Left colon (tissue), 2 donors: ENCODE measurements at regions not wholly inside any gene's neighbourhood (a gene's known extent, or its start where the extent isn't known, plus 50 kb on each side); places are given as distances from the start of the nearest gene placed in this dataset.

Experiments used
- ATAC-seq: fragments of 200-7000 bp; cut with Tn5 transposase; one replicate; pipeline ENCODE4 v1.9.1; 2020; ENCODE audit warnings: mild to moderate bottlenecking, moderate library complexity
- DNase-seq, 2 donors: peaks; one replicate each; pipeline ENCODE4 v3.0.0-alpha.2; 2020
- intact Hi-C, 2 donors: fragments of 100-400 bp; cut with DNase I in 1 of 2; cut with micrococcal nuclease in 1 of 2; formaldehyde crosslinking; loops; one replicate each; pipeline versions ENCODE4 v1.11.2 to v1.14.0; 2022; cut with DNase I, micrococcal nuclease
- donor health status: DM: no; HTN: no; CAD: no.
- donor health status: DM: yes; HTN: yes; CAD: no.

GRCh38 chr12:124517260-124518050 is 50.0 kb downstream of the NCOR2 start:
- intact Hi-C loops: loop anchor here in 1 of 2 donors (10.0 kb wide), 1 partner anchor 47 kb away; the partner anchor contains the start of gene NCOR2
- peak; percentile 17 for ATAC-seq
- peak; percentile 72 to 78 for DNase-seq

- no peak for ATAC-seq
- intact Hi-C loops: loop anchor here in 1 of 2 donors (10.0 kb wide), 1 partner anchor 48 kb away; the partner anchor contains the start of gene NCOR2
These were observed 50.6 kb downstream of the NCOR2 start for GRCh38 chr12:124516850-124517249.

DNA sequence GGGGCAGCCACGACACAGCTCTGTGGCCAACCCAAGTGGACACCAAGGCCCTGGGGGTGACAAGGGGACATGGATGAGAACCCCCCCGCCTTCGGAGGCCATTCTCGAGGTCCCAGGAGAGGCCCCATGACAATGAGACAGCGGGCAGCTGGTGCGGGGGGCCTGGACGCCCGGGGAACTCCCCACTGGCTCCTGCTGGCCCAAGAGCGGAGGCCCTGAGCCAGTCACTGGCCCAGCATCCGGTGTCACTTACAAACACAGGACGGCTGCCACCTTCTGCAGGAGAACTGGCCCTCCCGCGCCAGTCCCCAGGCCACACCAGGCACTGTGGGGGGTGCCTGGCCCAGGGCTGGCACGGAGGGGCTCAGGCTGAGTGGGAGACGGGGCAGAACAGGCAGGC is 51.4 kb downstream of the NCOR2 start:
- DNase-seq (no peak), ATAC-seq (no peak)
- intact Hi-C loops: loop anchor here in 1 of 2 donors (10.0 kb wide), 1 partner anchor 49 kb away; the partner anchor contains the start of gene NCOR2

More at GRCh38 chr12:124516850-124517249, 50.6 kb downstream of the NCOR2 start:
- DNase-seq: no peak

- intact Hi-C loops: loop anchor here in 1 of 2 donors (10.0 kb wide), 1 partner anchor 50 kb away; the partner anchor contains the start of gene NCOR2
- no peak for ATAC-seq
- DNase-seq: no peak
These were observed 52.1 kb downstream of the NCOR2 start for GRCh38 chr12:124514996-124515932.

GRCh38 chr12:124514145-124514995 is 53.0 kb downstream of the NCOR2 start:
- ATAC-seq (no peak), DNase-seq (no peak)
- intact Hi-C loops: loop anchor here in 1 of 2 donors (10.0 kb wide), 1 partner anchor 50 kb away; the partner anchor contains the start of gene NCOR2

GRCh38 chr12:124513297-124513867 is 54.0 kb downstream of the NCOR2 start:
- no peak for ATAC-seq
- intact Hi-C loops: loop anchor here in 1 of 2 donors (10.0 kb wide), 1 partner anchor 51 kb away; the partner anchor contains the start of gene NCOR2
- DNase-seq: no peak

- DNase-seq (peak; percentile 85 to 88), ATAC-seq (peak; percentile 58)
- intact Hi-C loops: loop anchor here in 1 of 2 donors (10.0 kb wide), 1 partner anchor 52 kb away; the partner anchor contains the start of gene NCOR2
These were observed 54.6 kb downstream of the NCOR2 start for GRCh38 chr12:124512667-124513296.

DNA sequence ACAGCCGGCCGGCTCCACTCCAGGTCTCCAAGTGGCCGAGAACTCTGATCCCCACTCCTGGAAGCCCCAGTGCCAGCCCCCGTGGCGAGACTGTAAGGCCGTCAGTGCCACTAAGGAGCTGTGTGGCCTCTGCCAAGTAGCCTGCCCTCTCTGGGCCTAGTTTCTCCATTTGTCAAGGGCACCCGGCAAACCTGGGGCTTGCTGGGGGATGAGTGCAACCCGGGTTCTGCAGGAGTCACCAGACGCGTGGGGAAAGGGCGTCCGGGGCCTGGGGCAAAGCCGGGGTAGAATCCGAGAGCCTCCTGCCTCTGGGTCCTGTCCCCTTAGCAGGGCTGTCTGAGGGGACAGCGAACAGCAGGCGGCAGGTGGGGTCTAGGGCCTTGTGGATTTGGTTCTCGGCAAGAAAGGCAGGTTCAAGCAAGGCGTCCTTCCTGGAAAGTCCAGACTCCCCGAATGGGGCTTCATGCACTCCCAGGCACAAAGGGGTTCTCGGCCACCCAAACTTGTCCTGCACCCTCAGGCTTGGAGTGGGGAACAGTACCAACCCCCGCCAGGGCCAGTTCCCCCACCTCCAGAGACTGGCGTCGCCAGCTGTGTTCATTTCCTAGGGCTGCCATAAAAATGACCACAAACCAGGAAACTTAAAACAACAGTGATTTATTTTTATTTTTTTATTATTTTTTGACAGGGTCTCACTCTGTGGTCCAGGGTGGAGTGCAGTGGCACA is 56.0 kb downstream of the NCOR2 start:
- ATAC-seq (no peak), DNase-seq (no peak)
- intact Hi-C loops: loop anchor here in 1 of 2 donors (10.0 kb wide), 1 partner anchor 53 kb away; the partner anchor contains the start of gene NCOR2

DNA sequence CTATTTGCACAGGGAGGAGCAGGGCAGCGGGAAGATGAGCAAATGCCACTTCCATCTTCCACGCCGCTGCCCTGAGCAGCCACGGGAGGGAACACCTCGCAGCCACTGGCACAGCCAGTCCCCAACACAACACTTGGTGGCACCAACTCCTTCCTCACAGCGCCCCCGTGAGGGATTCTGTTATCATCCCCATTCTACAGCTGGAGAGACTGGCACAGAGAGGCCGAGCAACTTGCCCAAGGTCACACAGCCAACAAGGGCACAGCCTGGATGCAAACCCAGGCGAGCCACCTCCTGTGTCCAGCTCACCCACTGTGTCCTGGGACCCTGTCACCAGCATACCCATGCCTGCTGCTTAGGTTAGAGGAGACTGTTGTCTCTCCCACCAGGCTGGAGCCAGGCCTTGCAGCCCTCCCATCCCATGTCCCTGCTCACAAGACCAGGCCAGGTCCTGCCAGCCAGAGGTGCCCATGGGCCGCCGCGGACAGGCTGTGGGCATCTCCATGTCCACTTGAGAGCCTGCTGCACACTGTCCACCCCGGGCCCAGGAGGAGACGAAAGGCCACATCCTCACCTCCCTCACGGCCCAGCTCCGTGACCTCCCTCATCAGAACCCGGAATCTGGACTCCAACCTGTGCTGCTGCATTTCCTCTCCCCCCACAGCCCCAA is 57.0 kb downstream of the NCOR2 start:
- peak; percentile 21 for ATAC-seq
- intact Hi-C loops: loop anchor here in 1 of 2 donors (10.0 kb wide), 1 partner anchor 54 kb away; the partner anchor contains the start of gene NCOR2
- DNase-seq: peak in 1 of 2 donors; percentile 51

DNA sequence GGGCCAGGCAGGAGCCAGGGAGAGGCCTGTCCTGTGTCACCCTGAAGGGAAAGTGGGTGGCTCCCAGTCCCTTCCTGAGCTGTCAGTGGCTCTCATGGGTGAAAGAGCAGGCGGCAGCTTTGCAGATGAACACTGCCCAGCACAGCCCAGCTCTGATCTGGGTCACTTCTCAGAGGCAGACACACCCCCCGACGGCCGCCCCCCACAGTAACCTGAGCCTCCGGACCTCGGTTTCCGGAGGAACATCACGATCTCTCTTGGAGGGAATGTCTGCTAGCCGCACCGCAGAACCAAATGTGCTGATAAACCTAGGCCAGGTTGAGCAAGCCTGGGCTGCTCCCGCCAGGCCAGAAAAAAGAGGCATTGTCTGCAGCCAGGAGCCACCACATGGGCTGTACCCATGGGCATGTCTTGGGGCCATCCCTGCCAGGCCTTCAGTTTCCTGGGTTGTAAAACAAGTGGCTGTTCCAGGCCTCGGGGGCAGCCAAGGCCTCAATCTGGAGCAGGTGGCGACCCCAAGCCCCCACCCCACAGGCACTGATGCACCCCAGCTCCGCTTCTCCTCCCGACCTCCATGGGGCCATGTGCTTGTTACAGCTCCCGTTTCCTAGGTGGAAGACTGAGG is 57.6 kb downstream of the NCOR2 start:
- DNase-seq: peak; percentile 32 to 65
- intact Hi-C loops: loop anchor here in 1 of 2 donors (10.0 kb wide), 1 partner anchor 55 kb away; the partner anchor contains the start of gene NCOR2
- peak; percentile 23 for ATAC-seq

DNA sequence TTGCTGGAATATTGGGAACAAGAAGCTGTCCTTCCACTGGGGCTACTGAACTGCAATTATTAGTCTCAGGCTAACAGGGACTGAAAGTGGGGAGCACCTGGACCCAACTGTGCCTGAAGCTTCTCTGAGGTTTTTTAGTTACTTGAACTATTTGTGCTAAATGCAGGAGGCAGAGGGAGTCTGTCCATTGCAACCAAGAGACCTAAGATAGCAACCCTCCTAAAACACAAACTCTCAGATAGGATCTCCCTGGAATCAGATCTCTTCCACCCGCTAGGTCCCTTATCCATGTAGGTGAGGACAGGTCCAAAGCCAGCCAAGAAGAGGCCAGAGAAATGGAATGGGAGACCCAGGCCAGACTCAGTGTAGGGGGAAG is 58.1 kb downstream of the NCOR2 start:
- intact Hi-C loops: no loop called here
- ATAC-seq (no peak), DNase-seq (no peak)

DNA sequence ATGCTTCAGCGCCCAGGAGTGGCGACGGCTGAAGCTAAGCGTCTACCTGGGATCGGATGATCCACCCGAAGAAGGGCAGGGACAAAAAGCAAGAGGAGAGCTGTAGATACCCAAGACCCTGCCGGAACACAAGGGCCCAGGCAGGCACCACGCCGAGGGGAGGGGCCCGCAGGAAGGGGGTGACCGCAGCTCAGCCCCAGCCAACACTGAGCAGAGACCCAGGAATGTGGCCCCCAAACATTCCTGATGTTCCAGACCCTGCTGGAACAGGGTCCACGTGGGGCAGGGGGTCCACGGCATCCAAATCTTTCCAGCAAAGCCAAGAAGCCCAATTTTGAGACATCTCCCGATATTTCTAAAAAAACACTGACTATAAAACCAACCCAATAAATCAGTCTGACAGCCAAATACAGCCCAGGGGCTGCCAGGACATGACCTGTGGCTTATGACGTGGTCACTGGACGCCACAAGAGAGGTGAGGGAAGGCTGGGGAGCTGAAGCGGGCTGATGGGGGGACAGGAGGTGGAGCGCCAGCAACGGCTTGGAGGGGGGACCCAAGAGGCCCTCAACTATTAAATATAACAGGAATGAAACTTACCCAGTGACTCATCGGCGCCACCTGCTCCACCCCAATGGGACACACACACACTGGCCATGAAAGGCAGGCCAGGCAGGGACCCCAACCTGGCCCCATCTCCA is 58.9 kb downstream of the NCOR2 start:
- ATAC-seq: no peak
- DNase-seq: no peak
- intact Hi-C loops: no loop called here

- intact Hi-C loops: no loop called here
- ATAC-seq (no peak), DNase-seq (no peak)
These were observed 60.0 kb downstream of the NCOR2 start for GRCh38 chr12:124507188-124508109.

DNA sequence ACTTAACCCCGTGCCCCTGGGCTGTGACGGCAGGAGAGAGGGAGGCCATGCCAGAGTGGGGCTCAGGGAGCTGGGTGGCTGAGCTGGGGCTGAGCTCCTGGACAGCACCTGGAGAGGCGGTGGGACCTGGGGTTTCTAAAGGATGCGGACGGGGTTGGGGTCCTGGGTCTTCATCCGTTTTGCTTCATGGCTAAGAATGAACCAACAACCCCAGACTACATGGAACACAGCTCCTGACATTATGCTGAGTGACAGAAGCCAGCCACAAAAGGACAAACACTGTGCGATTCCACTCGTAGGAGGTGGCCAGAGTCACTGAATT is 60.6 kb downstream of the NCOR2 start:
- ATAC-seq (no peak), DNase-seq (no peak)
- intact Hi-C loops: no loop called here
